ENCODE measurements at regions not wholly inside any gene's neighbourhood (a gene's known extent, or its start where the extent isn't known, plus 50 kb on each side); places are given as distances from the start of the nearest gene placed in this dataset.

DNA sequence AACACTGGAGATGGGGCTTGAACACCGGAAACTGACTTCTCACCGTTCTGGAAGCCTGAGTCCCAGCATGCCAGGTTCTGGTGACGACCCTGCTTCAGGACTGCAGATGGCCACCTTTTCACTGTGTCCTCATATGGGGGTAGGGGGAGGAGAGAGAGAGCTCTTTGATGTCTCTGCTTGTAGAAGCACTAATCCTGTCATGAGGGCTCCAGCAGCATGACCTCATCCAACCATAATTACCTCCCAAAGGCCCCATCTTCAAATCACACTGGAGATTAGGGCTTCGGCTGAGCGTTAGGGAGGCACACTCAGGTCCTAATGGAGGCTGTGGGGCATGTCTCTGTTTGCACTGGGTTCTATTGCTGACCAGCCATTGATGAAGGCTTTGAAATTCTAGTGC lies 255.3 kb downstream of the TEX29 start:
- ChIA-PET POLR2A (no interaction called here), CTCF (no interaction called here)
- Mint-ChIP-seq H3K4me3 (no peak overlapping the region), H3K9me3 (peaks cover 19% of the 10 kb centered on the region), H3K36me3 (ENCODE audit: low read depth) (no peaks in the 10 kb centered on the region), H3K27me3 (no peaks in the 10 kb centered on the region), H3K4me1 (no peaks in the 10 kb centered on the region), H3K27ac (no peak overlapping the region)
- DNase-seq (no peak), ATAC-seq (ENCODE audit: low read depth) (no peak)
- intact Hi-C loops (cut with micrococcal nuclease): no loop called here
- TF ChIP-seq, protein P1, sequence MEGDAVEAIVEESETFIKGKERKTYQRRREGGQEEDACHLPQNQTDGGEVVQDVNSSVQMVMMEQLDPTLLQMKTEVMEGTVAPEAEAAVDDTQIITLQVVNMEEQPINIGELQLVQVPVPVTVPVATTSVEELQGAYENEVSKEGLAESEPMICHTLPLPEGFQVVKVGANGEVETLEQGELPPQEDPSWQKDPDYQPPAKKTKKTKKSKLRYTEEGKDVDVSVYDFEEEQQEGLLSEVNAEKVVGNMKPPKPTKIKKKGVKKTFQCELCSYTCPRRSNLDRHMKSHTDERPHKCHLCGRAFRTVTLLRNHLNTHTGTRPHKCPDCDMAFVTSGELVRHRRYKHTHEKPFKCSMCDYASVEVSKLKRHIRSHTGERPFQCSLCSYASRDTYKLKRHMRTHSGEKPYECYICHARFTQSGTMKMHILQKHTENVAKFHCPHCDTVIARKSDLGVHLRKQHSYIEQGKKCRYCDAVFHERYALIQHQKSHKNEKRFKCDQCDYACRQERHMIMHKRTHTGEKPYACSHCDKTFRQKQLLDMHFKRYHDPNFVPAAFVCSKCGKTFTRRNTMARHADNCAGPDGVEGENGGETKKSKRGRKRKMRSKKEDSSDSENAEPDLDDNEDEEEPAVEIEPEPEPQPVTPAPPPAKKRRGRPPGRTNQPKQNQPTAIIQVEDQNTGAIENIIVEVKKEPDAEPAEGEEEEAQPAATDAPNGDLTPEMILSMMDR (IDR thresholded peaks at IDR 0.05): no peak

DNA sequence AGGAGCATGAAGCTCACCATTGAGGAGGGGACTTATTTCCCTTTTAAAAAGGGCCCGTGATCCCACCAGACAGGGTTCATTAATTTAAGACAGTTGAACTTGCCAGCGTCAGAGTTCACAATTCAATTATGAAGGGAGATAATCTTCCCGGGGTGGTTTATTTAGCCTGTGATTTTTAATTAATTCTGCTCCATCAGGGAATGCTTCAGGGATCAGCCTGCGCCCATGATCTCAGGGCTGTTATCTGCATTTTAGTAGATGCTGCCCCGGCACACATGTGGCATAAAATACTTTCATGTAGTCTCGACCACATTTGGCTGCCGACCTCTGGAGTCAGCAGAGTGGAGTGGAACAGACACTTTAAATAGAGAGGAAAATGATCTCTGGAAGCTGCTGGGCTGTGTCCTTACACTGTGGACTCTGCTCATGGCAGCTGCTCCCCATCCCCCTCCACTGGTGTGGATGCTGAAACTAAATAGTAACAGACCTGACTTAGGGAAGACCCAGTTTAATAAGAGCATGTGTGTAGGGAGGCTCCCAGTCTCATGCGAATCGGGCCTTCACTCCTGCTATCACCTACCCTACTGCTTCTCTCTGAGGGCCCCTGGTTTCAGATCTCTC lies 256.9 kb downstream of the TEX29 start:
- no peaks in the 10 kb centered on the region for H3K27me3 Mint-ChIP-seq
- TF ChIP-seq, protein P1 (IDR thresholded peaks at IDR 0.05): no peak
- ChIA-PET CTCF (no interaction called here), POLR2A (no interaction called here)
- no peaks in the 10 kb centered on the region for H3K4me1 Mint-ChIP-seq
- no peak overlapping the region for H3K4me3 Mint-ChIP-seq
- intact Hi-C loops (cut with micrococcal nuclease): no loop called here
- H3K27ac Mint-ChIP-seq: no peak overlapping the region
- no peak for ATAC-seq (ENCODE audit: low read depth)
- DNase-seq: no peak
- peaks cover 21% of the 10 kb centered on the region for H3K9me3 Mint-ChIP-seq
- no peaks in the 10 kb centered on the region for H3K36me3 Mint-ChIP-seq (ENCODE audit: low read depth)

DNA sequence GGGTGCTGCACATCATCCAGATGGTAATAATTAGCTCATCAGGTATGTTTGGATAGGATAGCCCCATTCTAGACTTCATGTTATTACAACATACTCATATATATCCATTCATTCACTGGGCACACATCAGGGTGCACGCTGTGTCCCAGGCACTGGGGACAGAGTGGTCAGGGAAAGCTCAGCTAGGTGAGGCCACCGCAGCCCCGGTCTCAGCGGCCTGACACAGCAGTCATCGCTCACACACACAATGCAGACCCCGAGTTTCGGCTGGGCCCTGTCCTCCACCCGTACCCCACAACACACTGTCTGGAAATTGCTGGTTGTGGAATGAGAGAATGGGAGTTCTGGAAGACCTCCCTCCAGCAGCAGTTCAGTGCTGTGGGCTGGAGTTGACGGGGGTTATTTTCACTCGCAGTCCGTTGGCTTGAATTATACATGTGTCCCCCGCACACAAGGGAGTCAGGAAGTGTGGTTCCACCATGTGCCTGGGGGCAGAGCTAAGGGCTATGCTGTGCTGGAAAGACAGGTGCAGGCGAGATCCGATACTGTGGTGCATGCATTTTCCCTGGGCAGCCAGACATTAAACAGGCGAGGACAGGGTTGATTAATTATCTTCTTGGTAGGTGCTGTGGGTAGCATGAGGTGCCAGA lies 257.6 kb downstream of the TEX29 start:
- ATAC-seq (ENCODE audit: low read depth) (no peak), DNase-seq (no peak)
- Mint-ChIP-seq H3K27me3 (no peaks in the 10 kb centered on the region), H3K9me3 (peaks cover 21% of the 10 kb centered on the region), H3K4me1 (no peaks in the 10 kb centered on the region), H3K4me3 (no peak overlapping the region), H3K36me3 (ENCODE audit: low read depth) (no peaks in the 10 kb centered on the region), H3K27ac (no peak overlapping the region)
- intact Hi-C loops (cut with micrococcal nuclease): no loop called here
- CTCF ChIA-PET: no interaction called here
- TF ChIP-seq, protein P1 (IDR thresholded peaks at IDR 0.05): no peak
- POLR2A ChIA-PET: no interaction called here

DNA sequence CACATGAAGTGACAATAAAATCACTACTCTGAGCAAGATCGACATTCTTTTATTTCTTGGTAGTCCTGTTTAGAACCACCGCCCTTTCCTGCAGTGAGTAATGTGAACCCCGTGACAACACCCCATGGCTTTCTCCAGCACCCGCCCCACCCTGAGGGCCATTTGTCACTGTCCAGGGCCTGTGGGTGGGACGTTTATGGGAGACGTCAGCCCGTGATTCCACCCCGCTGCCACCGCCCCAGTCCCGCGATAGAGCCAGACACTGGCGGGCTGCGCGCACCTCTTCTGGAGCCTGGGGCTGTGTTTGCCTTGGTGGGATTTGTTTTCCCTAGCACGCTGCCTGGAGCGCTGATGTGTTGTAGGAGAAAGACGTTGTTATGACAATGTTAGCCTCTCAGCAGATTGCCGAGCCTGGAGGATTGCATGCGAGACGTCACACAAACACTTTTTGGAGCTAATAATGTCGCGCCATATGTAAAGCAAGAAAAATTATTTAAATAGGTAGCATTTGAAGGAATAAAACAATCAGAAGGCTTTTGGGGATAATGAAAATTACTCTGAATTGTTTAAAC lies 263.7 kb downstream of the TEX29 start:
- Mint-ChIP-seq H3K4me1 (no peaks in the 10 kb centered on the region), H3K9me3 (peaks cover 6% of the 10 kb centered on the region), H3K27ac (no peak overlapping the region), H3K4me3 (no peak overlapping the region), H3K36me3 (ENCODE audit: low read depth) (no peaks in the 10 kb centered on the region), H3K27me3 (no peaks in the 10 kb centered on the region)
- intact Hi-C loops (cut with micrococcal nuclease): no loop called here
- ATAC-seq (ENCODE audit: low read depth) (no peak), DNase-seq (no peak)
- TF ChIP-seq, protein P1 (IDR thresholded peaks at IDR 0.05): no peak
- ChIA-PET CTCF (no interaction called here), POLR2A (no interaction called here)

DNA sequence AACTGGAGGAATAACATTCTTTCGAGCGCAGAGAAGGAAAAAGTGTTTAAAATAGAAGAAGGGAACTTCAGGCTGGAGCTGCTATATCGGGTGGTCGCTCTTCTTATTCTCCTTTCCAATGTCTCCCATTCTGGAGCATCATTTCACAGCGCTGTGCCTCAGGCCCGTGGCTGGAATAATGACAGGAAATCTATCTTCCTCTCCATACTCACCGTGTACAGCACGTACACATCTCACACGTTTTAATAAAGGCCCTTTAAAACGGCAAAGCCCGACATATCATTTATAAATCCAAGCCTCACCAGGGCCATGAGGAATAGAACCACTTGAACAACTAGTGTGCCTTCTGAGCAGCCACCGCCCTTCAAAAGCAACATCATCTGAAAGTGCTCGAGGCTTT lies 264.4 kb downstream of the TEX29 start:
- DNase-seq: no peak
- TF ChIP-seq, protein P1 (IDR thresholded peaks at IDR 0.05): no peak
- Mint-ChIP-seq H3K36me3 (ENCODE audit: low read depth) (no peaks in the 10 kb centered on the region), H3K4me3 (no peak overlapping the region), H3K27me3 (no peaks in the 10 kb centered on the region), H3K9me3 (peaks cover 6% of the 10 kb centered on the region), H3K4me1 (no peaks in the 10 kb centered on the region), H3K27ac (no peak overlapping the region)
- ChIA-PET POLR2A (no interaction called here), CTCF (no interaction called here)
- intact Hi-C loops (cut with micrococcal nuclease): no loop called here
- ATAC-seq (ENCODE audit: low read depth): no peak
